ENCODE measurements at regions not wholly inside any gene's neighbourhood (a gene's known extent, or its start where the extent isn't known, plus 50 kb on each side); places are given as distances from the start of the nearest gene placed in this dataset.

DNA sequence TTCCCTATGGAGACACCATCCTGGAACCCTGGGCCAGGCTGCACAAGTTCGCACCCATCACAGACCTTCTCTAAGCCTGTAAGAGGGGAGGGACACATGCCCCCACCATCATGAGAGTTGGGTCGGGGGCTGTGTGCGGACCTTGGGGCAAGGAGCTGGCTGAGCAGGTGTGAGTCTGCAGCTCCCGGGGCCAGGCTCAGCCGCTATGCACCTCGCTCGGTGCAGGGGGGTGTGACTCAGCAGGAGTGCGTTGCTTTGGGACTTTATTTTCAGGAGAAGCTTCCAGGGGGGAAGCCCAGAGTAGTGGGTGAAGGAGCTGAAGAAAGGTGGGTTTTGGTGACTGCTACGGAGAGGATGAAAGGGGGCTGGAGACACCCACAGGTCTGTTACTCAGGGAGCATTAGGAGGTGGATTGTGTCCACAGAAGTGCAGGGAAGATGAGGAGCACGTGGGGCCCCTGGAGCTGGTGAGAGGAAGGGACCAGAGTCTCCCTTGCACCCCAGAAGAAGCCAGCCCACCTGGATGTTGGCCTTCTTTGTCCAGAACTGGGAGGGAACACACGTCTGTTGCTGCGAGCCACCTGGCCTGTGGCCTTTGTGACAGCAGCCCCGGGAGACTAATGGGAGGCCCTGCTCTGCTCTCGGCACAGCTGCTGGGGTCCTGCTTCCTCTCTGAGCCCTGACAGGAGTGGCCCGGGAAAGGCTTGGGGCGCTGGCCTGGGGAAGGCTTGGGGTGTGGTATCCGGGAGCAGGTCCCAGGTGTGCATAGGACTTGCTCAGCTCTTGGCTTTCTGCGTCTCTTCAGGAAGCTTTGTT is 162.6 kb downstream of the TEX29 start:
- Histone ChIP-seq H3K4me2 (ENCODE audit: low read length) (no peak overlapping the region), H3K4me3 (ENCODE audit: low read depth, low read length) (no peak overlapping the region), H3K9ac (no peak overlapping the region), H3K36me3 (ENCODE audit: control insufficient read depth, insufficient read depth, low read length) (no peaks in the 10 kb centered on the region), H3K4me1 (no peaks in the 10 kb centered on the region), H3K27me3 (ENCODE audit: control insufficient read depth, insufficient read depth, low read length) (no peaks in the 10 kb centered on the region), H2AFZ (no peak overlapping the region), H3K9me3 (ENCODE audit: control insufficient read depth, low read length) (no peaks in the 10 kb centered on the region), H3K27ac (no peak overlapping the region), H3K79me2 (no peaks in the 10 kb centered on the region)
- TF ChIP-seq, protein P1, sequence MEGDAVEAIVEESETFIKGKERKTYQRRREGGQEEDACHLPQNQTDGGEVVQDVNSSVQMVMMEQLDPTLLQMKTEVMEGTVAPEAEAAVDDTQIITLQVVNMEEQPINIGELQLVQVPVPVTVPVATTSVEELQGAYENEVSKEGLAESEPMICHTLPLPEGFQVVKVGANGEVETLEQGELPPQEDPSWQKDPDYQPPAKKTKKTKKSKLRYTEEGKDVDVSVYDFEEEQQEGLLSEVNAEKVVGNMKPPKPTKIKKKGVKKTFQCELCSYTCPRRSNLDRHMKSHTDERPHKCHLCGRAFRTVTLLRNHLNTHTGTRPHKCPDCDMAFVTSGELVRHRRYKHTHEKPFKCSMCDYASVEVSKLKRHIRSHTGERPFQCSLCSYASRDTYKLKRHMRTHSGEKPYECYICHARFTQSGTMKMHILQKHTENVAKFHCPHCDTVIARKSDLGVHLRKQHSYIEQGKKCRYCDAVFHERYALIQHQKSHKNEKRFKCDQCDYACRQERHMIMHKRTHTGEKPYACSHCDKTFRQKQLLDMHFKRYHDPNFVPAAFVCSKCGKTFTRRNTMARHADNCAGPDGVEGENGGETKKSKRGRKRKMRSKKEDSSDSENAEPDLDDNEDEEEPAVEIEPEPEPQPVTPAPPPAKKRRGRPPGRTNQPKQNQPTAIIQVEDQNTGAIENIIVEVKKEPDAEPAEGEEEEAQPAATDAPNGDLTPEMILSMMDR (IDR thresholded peaks at IDR 0.05) = no peak

DNA sequence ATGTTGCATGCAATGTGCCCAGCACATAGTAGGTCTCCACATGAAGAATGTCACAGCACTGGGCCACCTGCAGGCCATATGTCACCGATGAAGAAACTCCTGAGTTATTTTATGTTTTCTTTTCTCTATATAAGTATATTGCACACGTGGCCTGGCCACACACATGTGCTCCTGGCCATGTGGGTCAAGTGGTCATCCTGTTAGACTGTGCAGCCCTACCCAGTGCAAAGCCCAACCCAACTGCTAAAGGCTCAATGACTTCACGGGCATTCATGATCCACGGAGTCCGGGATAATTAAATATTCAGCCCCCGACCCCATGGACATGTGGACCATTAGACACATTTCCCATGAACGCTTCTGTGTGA is 163.2 kb downstream of the TEX29 start:
- no peaks in the 10 kb centered on the region for H3K36me3 ChIP-seq (ENCODE audit: control insufficient read depth, insufficient read depth, low read length)
- no peaks in the 10 kb centered on the region for H3K4me1 ChIP-seq
- no peak overlapping the region for H3K4me3 ChIP-seq (ENCODE audit: low read depth, low read length)
- no peaks in the 10 kb centered on the region for H3K27me3 ChIP-seq (ENCODE audit: control insufficient read depth, insufficient read depth, low read length)
- no peak overlapping the region for H3K4me2 ChIP-seq (ENCODE audit: low read length)
- TF ChIP-seq, protein P1 (IDR thresholded peaks at IDR 0.05) = no peak
- H3K79me2 ChIP-seq = no peaks in the 10 kb centered on the region
- H2AFZ ChIP-seq = no peak overlapping the region
- no peak overlapping the region for H3K27ac ChIP-seq
- H3K9ac ChIP-seq = no peak overlapping the region
- H3K9me3 ChIP-seq (ENCODE audit: control insufficient read depth, low read length) = no peaks in the 10 kb centered on the region

DNA sequence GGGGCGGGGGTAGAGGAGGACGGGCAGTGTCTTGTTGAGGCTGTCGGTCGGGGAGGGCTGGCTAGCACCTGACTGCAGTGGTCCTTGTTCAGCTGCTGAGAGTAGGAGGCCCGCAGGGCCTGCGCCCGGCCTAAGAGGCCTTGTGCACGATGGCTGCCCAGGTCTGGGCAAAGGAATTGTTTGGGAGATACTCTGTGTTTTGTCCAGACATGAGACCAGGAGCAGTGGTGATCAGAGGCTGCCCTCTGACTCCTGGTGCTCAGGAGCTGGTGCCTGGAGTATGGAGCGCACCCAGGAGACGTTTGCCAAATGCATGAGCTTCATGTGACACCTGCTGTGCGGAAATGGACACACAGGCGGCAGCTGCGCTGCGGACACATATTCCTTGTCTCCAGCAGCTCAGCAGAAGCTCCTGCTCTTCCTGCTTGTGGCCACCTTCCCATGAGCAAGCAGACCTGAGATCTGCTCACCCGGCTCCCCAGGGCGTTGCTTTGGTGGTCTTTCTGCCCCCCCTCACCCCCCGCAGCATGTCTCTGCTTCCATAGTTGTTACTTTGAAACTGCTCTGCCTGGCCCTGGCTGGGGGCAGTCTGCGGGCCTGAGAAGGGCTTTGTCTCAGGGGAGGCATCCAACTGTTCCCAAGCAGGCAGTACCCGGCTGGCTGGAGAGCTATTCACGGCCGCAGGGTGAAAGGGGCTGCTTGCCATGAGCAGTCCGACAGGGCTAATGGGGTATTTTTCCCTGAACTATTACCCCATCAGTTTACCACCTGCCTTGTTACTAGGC is 163.9 kb downstream of the TEX29 start:
- no peak overlapping the region for H3K4me2 ChIP-seq (ENCODE audit: low read length)
- H3K9ac ChIP-seq = no peak overlapping the region
- no peaks in the 10 kb centered on the region for H3K79me2 ChIP-seq
- no peaks in the 10 kb centered on the region for H3K4me1 ChIP-seq
- H3K9me3 ChIP-seq (ENCODE audit: control insufficient read depth, low read length) = no peaks in the 10 kb centered on the region
- no peak overlapping the region for H3K4me3 ChIP-seq (ENCODE audit: low read depth, low read length)
- no peaks in the 10 kb centered on the region for H3K27me3 ChIP-seq (ENCODE audit: control insufficient read depth, insufficient read depth, low read length)
- no peak overlapping the region for H2AFZ ChIP-seq
- no peak overlapping the region for H3K27ac ChIP-seq
- TF ChIP-seq, protein P1 (IDR thresholded peaks at IDR 0.05) = no peak
- no peaks in the 10 kb centered on the region for H3K36me3 ChIP-seq (ENCODE audit: control insufficient read depth, insufficient read depth, low read length)

DNA sequence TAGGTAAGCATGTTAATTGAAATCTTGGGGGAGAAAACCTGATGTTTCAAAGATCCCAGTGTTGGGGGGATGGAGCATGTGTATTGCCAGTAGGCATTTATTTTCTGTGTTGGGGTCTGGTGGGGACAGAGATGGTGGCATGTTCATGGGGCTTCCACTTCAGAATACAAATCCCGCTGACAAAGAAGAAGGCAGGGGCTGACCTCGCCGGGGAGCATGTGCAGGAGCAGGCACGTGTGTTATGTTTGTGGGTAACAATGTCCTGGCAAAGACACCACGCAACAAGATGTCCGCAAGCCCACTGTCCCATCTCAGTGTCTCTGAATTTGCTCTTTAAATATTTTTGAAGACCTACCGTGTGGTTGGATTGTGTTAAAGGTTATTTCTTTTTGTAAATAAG is 164.5 kb downstream of the TEX29 start:
- Histone ChIP-seq H3K36me3 (ENCODE audit: control insufficient read depth, insufficient read depth, low read length) (no peaks in the 10 kb centered on the region), H3K4me1 (no peaks in the 10 kb centered on the region), H3K4me3 (ENCODE audit: low read depth, low read length) (no peak overlapping the region), H3K79me2 (no peaks in the 10 kb centered on the region), H3K27ac (no peak overlapping the region), H3K27me3 (ENCODE audit: control insufficient read depth, insufficient read depth, low read length) (no peaks in the 10 kb centered on the region), H3K9me3 (ENCODE audit: control insufficient read depth, low read length) (no peaks in the 10 kb centered on the region), H3K9ac (no peak overlapping the region), H3K4me2 (ENCODE audit: low read length) (no peak overlapping the region), H2AFZ (no peak overlapping the region)
- TF ChIP-seq, protein P1 (IDR thresholded peaks at IDR 0.05) = no peak
